ENCODE measurements at regions not wholly inside any gene's neighbourhood (a gene's known extent, or its start where the extent isn't known, plus 50 kb on each side); places are given as distances from the start of the nearest gene placed in this dataset.

DNA sequence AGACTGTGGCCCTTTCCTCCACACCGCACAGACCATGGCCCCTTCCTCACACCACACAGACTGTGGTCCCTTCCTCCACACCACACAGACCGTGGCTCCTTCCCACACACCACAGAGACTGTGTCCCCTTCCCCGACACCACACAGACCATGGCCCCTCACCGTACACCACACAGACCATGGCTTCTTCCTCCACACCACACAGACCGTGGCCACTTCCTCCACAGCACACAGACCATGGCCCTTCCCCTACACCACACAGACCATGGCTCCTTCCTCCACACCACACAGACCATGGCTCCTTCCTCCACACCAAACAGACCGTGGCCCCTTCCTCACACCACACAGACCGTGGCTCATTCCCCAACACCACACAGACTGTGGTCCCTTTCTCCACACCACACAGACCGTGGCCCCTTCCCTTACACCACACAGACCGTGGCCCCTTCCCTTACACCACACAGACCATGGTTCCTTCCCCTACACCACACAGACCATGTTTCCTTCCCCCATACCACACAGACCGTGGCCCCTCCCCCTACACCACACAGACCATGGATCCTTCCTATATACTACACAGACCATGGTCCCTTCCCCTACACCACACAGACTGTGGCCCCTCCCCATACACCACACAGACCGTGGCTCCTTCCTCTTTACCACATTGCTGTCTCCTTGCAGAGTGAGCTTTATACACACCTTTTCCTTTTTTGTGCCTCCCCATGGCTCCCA, 297.5 kb upstream of the FOXF1 start:
- TF ChIP-seq, protein P1, sequence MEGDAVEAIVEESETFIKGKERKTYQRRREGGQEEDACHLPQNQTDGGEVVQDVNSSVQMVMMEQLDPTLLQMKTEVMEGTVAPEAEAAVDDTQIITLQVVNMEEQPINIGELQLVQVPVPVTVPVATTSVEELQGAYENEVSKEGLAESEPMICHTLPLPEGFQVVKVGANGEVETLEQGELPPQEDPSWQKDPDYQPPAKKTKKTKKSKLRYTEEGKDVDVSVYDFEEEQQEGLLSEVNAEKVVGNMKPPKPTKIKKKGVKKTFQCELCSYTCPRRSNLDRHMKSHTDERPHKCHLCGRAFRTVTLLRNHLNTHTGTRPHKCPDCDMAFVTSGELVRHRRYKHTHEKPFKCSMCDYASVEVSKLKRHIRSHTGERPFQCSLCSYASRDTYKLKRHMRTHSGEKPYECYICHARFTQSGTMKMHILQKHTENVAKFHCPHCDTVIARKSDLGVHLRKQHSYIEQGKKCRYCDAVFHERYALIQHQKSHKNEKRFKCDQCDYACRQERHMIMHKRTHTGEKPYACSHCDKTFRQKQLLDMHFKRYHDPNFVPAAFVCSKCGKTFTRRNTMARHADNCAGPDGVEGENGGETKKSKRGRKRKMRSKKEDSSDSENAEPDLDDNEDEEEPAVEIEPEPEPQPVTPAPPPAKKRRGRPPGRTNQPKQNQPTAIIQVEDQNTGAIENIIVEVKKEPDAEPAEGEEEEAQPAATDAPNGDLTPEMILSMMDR (IDR thresholded peaks at IDR 0.05; ENCODE audit: insufficient read depth, low read length): no peak
- DNase-seq (ENCODE audit: low read depth): no peak
- H3K4me3 ChIP-seq (ENCODE audit: low read depth, low read length): no peak overlapping the region

DNA sequence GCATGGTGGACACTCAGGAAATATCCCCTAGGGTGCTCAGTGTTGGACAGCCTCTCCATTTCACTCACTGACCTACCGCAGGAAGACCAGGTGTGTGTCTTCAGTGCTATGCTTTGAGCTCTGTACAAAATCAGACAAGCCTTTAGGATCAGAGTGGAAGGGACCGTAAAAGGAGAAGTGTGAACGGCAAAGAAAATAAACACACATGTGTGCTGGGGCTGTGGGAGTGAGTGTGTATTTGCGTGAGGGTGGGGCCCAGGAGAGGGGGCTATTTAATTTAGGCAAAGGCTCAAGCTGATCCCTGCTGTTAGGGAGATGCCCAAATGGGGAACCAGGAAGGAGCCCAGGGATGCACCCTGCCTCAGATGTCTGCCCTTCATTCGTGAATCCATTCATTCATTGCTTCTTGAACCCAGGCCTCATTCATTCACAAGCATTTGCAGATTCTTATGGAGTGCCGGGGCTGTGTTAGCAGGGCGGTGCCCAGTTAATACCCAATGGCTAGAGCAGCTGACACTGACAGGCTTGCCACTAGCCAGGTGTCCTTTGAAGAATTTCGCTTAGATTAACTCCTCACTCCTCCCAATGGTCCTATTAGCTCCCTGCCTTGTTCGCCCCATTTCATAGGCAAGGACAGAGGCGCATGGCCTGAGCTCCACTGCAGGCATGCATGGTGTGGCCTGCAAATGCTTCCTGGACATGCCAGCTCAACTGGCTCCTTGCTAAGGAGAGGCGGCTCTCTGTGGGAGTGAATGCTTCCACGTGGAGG, 296.7 kb upstream of the FOXF1 start:
- H3K4me3 ChIP-seq (ENCODE audit: low read depth, low read length): no peak overlapping the region
- TF ChIP-seq, protein P1 (IDR thresholded peaks at IDR 0.05; ENCODE audit: insufficient read depth, low read length): no peak
- no peak for DNase-seq (ENCODE audit: low read depth)

DNA sequence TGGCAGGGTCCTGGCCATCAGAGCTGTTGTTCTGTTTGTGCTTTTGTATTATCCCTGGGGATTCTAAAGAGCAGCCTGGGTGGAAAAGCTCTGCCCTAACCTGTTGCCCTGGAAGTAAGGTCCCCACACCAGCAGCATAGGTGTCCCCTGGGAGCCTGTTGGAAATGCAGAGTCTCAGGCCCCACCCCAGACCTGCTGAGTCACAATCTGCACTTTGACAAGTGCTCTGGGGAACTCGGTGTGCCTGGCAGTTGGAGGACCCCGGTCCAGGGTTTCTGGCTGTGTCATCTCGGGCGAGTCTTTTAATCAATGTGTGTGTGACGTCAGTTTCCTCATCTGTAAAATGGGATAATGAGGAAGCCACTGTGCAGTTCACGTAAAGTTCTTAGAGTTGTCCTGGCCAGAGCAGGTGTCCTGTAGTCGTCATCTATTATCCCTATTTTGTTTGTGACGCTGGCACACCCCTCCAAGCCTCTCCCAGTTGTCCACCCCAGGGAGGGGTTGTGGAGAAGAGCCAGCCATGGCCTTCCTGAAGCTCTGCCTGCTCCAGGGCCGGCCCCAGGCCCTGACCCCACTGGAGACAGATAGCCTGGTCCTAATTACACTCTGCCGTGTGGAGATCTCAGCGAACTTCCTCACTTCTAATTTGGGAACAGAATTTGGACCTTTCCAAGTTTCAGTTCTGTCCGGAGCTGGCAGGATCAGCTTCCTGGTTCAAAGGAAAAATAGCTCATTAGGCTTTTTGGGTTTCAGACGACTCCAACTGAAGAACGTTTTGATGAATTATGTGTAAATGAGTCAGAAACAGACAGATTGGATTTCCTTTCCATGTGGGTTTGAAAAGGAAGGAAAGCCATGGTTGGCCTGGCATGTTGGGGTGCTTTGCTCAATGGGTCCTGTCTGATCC, 295.7 kb upstream of the FOXF1 start:
- TF ChIP-seq, protein P1 (IDR thresholded peaks at IDR 0.05; ENCODE audit: insufficient read depth, low read length): no peak
- no peak overlapping the region for H3K4me3 ChIP-seq (ENCODE audit: low read depth, low read length)
- peak; percentile 30 for DNase-seq (ENCODE audit: low read depth)

DNA sequence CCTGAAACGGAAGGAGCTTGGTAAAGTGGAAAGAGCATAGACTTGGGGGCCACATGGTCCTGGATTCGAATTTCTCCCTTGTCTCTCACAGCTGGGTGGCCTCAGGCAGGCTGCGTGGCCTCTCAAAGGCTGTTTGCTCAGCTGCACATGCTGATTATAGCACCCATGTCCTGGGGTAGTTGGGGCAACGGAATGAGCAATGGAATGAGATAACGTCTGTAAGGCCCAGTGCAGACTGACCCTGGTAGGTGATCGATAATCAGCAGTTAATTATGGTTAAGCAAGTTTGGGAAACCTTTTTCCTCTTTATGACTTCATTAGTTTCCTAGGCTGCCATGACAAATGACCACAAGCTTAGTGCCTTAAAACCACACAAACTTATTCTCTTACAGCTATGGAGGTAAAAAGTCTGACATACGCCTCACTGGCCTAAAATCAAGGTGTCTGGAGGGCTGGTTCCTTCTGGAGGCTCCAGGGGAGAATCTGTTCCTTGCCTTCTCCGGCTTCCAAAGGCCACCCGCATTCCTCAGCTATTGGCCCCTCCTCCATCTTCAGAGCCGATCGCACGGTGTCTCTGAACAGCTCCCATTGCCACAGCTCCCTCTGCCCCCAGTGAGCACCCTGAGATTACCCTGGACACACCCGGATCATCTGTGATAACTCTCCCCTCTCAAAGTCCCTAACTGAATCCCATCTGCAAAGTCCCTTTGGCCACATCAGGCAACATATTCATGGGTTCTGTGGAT, 294.9 kb upstream of the FOXF1 start:
- no peak for DNase-seq (ENCODE audit: low read depth)
- TF ChIP-seq, protein P1 (IDR thresholded peaks at IDR 0.05; ENCODE audit: insufficient read depth, low read length): no peak
- H3K4me3 ChIP-seq (ENCODE audit: low read depth, low read length): no peak overlapping the region

DNA sequence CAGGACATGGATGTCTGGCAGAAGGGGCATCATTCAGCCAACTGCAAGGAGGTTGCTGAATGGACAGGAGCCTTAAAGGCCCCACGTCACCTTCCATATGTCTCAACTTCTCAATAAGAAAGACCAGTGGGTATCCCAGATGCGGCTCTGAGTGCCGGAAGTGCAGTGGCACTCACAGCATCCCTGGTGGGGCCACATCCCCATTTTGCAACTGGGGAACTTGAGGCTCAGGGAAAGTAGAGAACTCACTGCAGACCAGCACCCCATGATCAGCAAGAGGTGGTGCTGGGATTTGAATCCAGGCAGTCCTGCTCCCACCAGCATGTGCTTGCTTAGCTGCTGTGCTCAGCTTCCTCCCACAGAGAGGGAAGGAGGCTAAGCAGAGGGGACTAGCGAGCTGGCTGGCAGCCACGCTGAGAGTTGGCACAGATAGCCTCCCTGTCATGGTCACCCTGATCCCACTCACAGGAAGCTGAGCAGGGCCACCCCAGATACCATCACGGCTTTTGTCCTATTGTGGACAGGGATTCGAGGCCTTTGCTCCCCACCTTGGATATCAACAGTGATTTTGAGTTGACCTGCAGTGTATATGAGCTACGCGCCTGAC, 294.2 kb upstream of the FOXF1 start:
- DNase-seq (ENCODE audit: low read depth): no peak
- TF ChIP-seq, protein P1 (IDR thresholded peaks at IDR 0.05; ENCODE audit: insufficient read depth, low read length): no peak
- no peak overlapping the region for H3K4me3 ChIP-seq (ENCODE audit: low read depth, low read length)

DNA sequence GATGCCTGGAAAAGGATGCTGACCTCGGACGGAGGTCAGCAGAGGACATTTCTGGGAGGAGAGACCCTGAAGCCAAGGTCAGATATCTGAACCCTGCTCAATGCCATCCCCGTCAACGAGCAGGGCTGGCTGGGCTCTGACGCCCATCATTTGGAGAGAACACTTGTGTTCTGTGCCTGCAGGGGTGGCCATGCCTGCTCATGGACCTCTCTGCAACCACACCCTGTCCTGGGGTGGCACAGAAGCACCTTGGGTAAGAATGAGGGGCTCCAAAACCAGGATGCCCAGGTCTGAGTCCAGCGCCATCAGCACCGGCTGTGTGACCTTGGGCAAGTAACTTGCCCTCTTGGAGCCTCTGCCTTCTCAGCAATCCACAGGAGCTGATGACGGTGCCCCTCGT, 293.7 kb upstream of the FOXF1 start:
- TF ChIP-seq, protein P1 (IDR thresholded peaks at IDR 0.05; ENCODE audit: insufficient read depth, low read length): no peak
- DNase-seq (ENCODE audit: low read depth): no peak
- no peak overlapping the region for H3K4me3 ChIP-seq (ENCODE audit: low read depth, low read length)

Measured in fibroblast of the aortic adventitia (primary cell).